ENCODE measurements at regions not wholly inside any gene's neighbourhood (a gene's known extent, or its start where the extent isn't known, plus 50 kb on each side); places are given as distances from the start of the nearest gene placed in this dataset.

- Histone ChIP-seq H3K27me3 (ENCODE audit: control insufficient read depth in 1 of 2, insufficient read depth in 1 of 2, low read length in 2 of 2) (no peaks in the 10 kb centered on the region), H3K23ac (ENCODE audit: low read length in 2 of 2) (no peak overlapping the region), H4K91ac (ENCODE audit: low read length) (no peak overlapping the region), H3K14ac (ENCODE audit: low read length in 2 of 2) (no peak overlapping the region), H3K18ac (ENCODE audit: low read depth in 1 of 2, low read length in 2 of 2) (no peak overlapping the region), H3K9ac (ENCODE audit: low read length) (no peak overlapping the region), H3K4me3 (ENCODE audit: insufficient read depth in 1 of 2, low read depth in 1 of 2, low read length in 2 of 2) (no peak overlapping the region), H2BK12ac (ENCODE audit: low read length in 2 of 2) (no peak overlapping the region), H3K36me3 (ENCODE audit: control insufficient read depth in 1 of 2, insufficient read depth in 2 of 2, low read depth in 1 of 2, low read length in 2 of 2) (no peaks in the 10 kb centered on the region), H2BK15ac (ENCODE audit: low read depth, poor library complexity, severe bottlenecking) (no peak overlapping the region), H3K79me1 (replicated peaks; ENCODE audit: low read length, poor library complexity, severe bottlenecking) (no peaks in the 10 kb centered on the region), H3K4me1 (ENCODE audit: control insufficient read depth, insufficient read depth, low read depth, low read length) (no peaks in the 10 kb centered on the region), H3K27ac (ENCODE audit: low read length, poor library complexity, severe bottlenecking) (no peak overlapping the region), H2BK120ac (ENCODE audit: low read depth, low read length) (no peak overlapping the region), H3K9me3 (ENCODE audit: control insufficient read depth, low read length) (peaks cover 12% of the 10 kb centered on the region), H3K4me2 (ENCODE audit: low read length, poor library complexity, severe bottlenecking) (no peak overlapping the region), H4K8ac (ENCODE audit: low read length) (no peak overlapping the region), H2AFZ (ENCODE audit: low read depth, low read length) (no peak overlapping the region), H2AK5ac (ENCODE audit: low read length, severe bottlenecking) (no peak overlapping the region), H3K4ac (ENCODE audit: low read depth in 1 of 2, low read length in 2 of 2) (no peak overlapping the region), H2BK5ac (ENCODE audit: low read depth, low read length, poor library complexity, severe bottlenecking) (no peak overlapping the region)
- no peak for DNase-seq
- 82% methylated on average over 4 of the region's 4 CpGs for WGBS
Measured at GRCh38 chr20:51979226-51979625, 176.9 kb upstream of the SALL4 start.

GRCh38 chr20:51978070-51978501 lies 175.8 kb upstream of the SALL4 start:
- H2AFZ ChIP-seq (ENCODE audit: low read depth, low read length), result no peak overlapping the region
- no peak overlapping the region for H4K91ac ChIP-seq (ENCODE audit: low read length)
- no peaks in the 10 kb centered on the region for H3K4me1 ChIP-seq (ENCODE audit: control insufficient read depth, insufficient read depth, low read depth, low read length)
- no peak overlapping the region for H3K4ac ChIP-seq (ENCODE audit: low read depth in 1 of 2, low read length in 2 of 2)
- no peak overlapping the region for H2AK5ac ChIP-seq (ENCODE audit: low read length, severe bottlenecking)
- no peak overlapping the region for H3K18ac ChIP-seq (ENCODE audit: low read depth in 1 of 2, low read length in 2 of 2)
- no peak overlapping the region for H3K4me2 ChIP-seq (ENCODE audit: low read length, poor library complexity, severe bottlenecking)
- no peaks in the 10 kb centered on the region for H3K79me1 ChIP-seq (replicated peaks; ENCODE audit: low read length, poor library complexity, severe bottlenecking)
- H4K8ac ChIP-seq (ENCODE audit: low read length), result no peak overlapping the region
- H3K27ac ChIP-seq (ENCODE audit: low read length, poor library complexity, severe bottlenecking), result no peak overlapping the region
- H2BK120ac ChIP-seq (ENCODE audit: low read depth, low read length), result no peak overlapping the region
- no peak for DNase-seq
- H3K36me3 ChIP-seq (ENCODE audit: control insufficient read depth in 1 of 2, insufficient read depth in 2 of 2, low read depth in 1 of 2, low read length in 2 of 2), result no peaks in the 10 kb centered on the region
- H2BK5ac ChIP-seq (ENCODE audit: low read depth, low read length, poor library complexity, severe bottlenecking), result no peak overlapping the region
- no peak overlapping the region for H3K14ac ChIP-seq (ENCODE audit: low read length in 2 of 2)
- H3K9ac ChIP-seq (ENCODE audit: low read length), result no peak overlapping the region
- H3K4me3 ChIP-seq (ENCODE audit: insufficient read depth in 1 of 2, low read depth in 1 of 2, low read length in 2 of 2), result no peak overlapping the region
- no peaks in the 10 kb centered on the region for H3K27me3 ChIP-seq (ENCODE audit: control insufficient read depth in 1 of 2, insufficient read depth in 1 of 2, low read length in 2 of 2)
- no peak overlapping the region for H3K23ac ChIP-seq (ENCODE audit: low read length in 2 of 2)
- no peak overlapping the region for H2BK15ac ChIP-seq (ENCODE audit: low read depth, poor library complexity, severe bottlenecking)
- H3K9me3 ChIP-seq (ENCODE audit: control insufficient read depth, low read length), result peaks cover 12% of the 10 kb centered on the region
- no peak overlapping the region for H2BK12ac ChIP-seq (ENCODE audit: low read length in 2 of 2)
- WGBS, result 92% methylated on average over 6 of the region's 7 CpGs

- Histone ChIP-seq H2BK5ac (ENCODE audit: low read depth, low read length, poor library complexity, severe bottlenecking) (no peak overlapping the region), H3K4me3 (ENCODE audit: insufficient read depth in 1 of 2, low read depth in 1 of 2, low read length in 2 of 2) (no peak overlapping the region), H3K4ac (ENCODE audit: low read depth in 1 of 2, low read length in 2 of 2) (no peak overlapping the region), H3K14ac (ENCODE audit: low read length in 2 of 2) (no peak overlapping the region), H4K8ac (ENCODE audit: low read length) (no peak overlapping the region), H4K91ac (ENCODE audit: low read length) (no peak overlapping the region), H3K27me3 (ENCODE audit: control insufficient read depth in 1 of 2, insufficient read depth in 1 of 2, low read length in 2 of 2) (no peaks in the 10 kb centered on the region), H2AK5ac (ENCODE audit: low read length, severe bottlenecking) (no peak overlapping the region), H3K36me3 (ENCODE audit: control insufficient read depth in 1 of 2, insufficient read depth in 2 of 2, low read depth in 1 of 2, low read length in 2 of 2) (no peaks in the 10 kb centered on the region), H2BK120ac (ENCODE audit: low read depth, low read length) (no peak overlapping the region), H3K18ac (ENCODE audit: low read depth in 1 of 2, low read length in 2 of 2) (no peak overlapping the region), H3K9ac (ENCODE audit: low read length) (no peak overlapping the region), H3K4me2 (ENCODE audit: low read length, poor library complexity, severe bottlenecking) (no peak overlapping the region), H3K23ac (ENCODE audit: low read length in 2 of 2) (no peak overlapping the region), H3K79me1 (replicated peaks; ENCODE audit: low read length, poor library complexity, severe bottlenecking) (no peaks in the 10 kb centered on the region), H2AFZ (ENCODE audit: low read depth, low read length) (no peak overlapping the region), H3K27ac (ENCODE audit: low read length, poor library complexity, severe bottlenecking) (no peak overlapping the region), H3K9me3 (ENCODE audit: control insufficient read depth, low read length) (peaks cover 2% of the 10 kb centered on the region), H3K4me1 (ENCODE audit: control insufficient read depth, insufficient read depth, low read depth, low read length) (peaks cover 1% of the 10 kb centered on the region), H2BK15ac (ENCODE audit: low read depth, poor library complexity, severe bottlenecking) (no peak overlapping the region), H2BK12ac (ENCODE audit: low read length in 2 of 2) (no peak overlapping the region)
- DNase-seq, result no peak
- WGBS, result 91% methylated on average over 6 of the region's 6 CpGs
Measured at GRCh38 chr20:51972056-51972455, 169.7 kb upstream of the SALL4 start.

GRCh38 chr20:51970858-51971257 lies 168.5 kb upstream of the SALL4 start:
- Histone ChIP-seq H4K8ac (ENCODE audit: low read length) (no peak overlapping the region), H3K27me3 (ENCODE audit: control insufficient read depth in 1 of 2, insufficient read depth in 1 of 2, low read length in 2 of 2) (no peaks in the 10 kb centered on the region), H3K79me1 (replicated peaks; ENCODE audit: low read length, poor library complexity, severe bottlenecking) (no peaks in the 10 kb centered on the region), H3K36me3 (ENCODE audit: control insufficient read depth in 1 of 2, insufficient read depth in 2 of 2, low read depth in 1 of 2, low read length in 2 of 2) (no peaks in the 10 kb centered on the region), H3K9me3 (ENCODE audit: control insufficient read depth, low read length) (no peaks in the 10 kb centered on the region), H3K4ac (ENCODE audit: low read depth in 1 of 2, low read length in 2 of 2) (no peak overlapping the region), H3K4me2 (ENCODE audit: low read length, poor library complexity, severe bottlenecking) (no peak overlapping the region), H4K91ac (ENCODE audit: low read length) (no peak overlapping the region), H3K9ac (ENCODE audit: low read length) (no peak overlapping the region), H2BK12ac (ENCODE audit: low read length in 2 of 2) (no peak overlapping the region), H2BK120ac (ENCODE audit: low read depth, low read length) (no peak overlapping the region), H2BK5ac (ENCODE audit: low read depth, low read length, poor library complexity, severe bottlenecking) (no peak overlapping the region), H3K18ac (ENCODE audit: low read depth in 1 of 2, low read length in 2 of 2) (no peak overlapping the region), H2AK5ac (ENCODE audit: low read length, severe bottlenecking) (no peak overlapping the region), H2AFZ (ENCODE audit: low read depth, low read length) (no peak overlapping the region), H3K4me1 (ENCODE audit: control insufficient read depth, insufficient read depth, low read depth, low read length) (peaks cover 3% of the 10 kb centered on the region), H3K4me3 (ENCODE audit: insufficient read depth in 1 of 2, low read depth in 1 of 2, low read length in 2 of 2) (no peak overlapping the region), H3K27ac (ENCODE audit: low read length, poor library complexity, severe bottlenecking) (no peak overlapping the region), H3K14ac (ENCODE audit: low read length in 2 of 2) (no peak overlapping the region), H2BK15ac (ENCODE audit: low read depth, poor library complexity, severe bottlenecking) (no peak overlapping the region), H3K23ac (ENCODE audit: low read length in 2 of 2) (no peak overlapping the region)
- WGBS, result 98% methylated on average over 8 of the region's 10 CpGs
- DNase-seq, result no peak

All from mesenchymal stem cell (in vitro differentiated cells and primary cell).